HuH-7.5 (cell line): ENCODE measurements at regions not wholly inside any gene's neighbourhood (a gene's known extent, or its start where the extent isn't known, plus 50 kb on each side); places are given as distances from the start of the nearest gene placed in this dataset.

Experiments
- DNase-seq: peaks from one replicate; pipeline ENCODE4 v3.0.0; 2011; ENCODE audit warnings: low spot score

GRCh38 chr3:150267288-150267687 is 140.8 kb upstream of the TSC22D2 start:
- no peak for DNase-seq

GRCh38 chr3:150265305-150265704 is 142.8 kb upstream of the TSC22D2 start:
- no peak for DNase-seq

GRCh38 chr3:150264561-150265279 is 143.4 kb upstream of the TSC22D2 start:
- no peak for DNase-seq

- DNase-seq, result no peak
Measured at GRCh38 chr3:150261958-150262357, 146.1 kb upstream of the TSC22D2 start.

GRCh38 chr3:150261418-150261817 is 146.7 kb upstream of the TSC22D2 start:
- DNase-seq, result no peak

GRCh38 chr3:150260398-150260710 is 147.7 kb upstream of the TSC22D2 start:
- DNase-seq, result no peak

GRCh38 chr3:150259526-150260397 is 148.3 kb upstream of the TSC22D2 start:
- no peak for DNase-seq

GRCh38 chr3:150256782-150257181 is 151.3 kb upstream of the TSC22D2 start:
- DNase-seq, result no peak

GRCh38 chr3:150256318-150256717 is 151.8 kb upstream of the TSC22D2 start:
- no peak for DNase-seq

GRCh38 chr3:150255826-150256225 is 152.3 kb upstream of the TSC22D2 start:
- no peak for DNase-seq

GRCh38 chr3:150255413-150255812 is 152.7 kb upstream of the TSC22D2 start:
- no peak for DNase-seq

- no peak for DNase-seq
Measured at GRCh38 chr3:150254309-150254708, 153.8 kb upstream of the TSC22D2 start.

GRCh38 chr3:150253622-150254021 is 154.5 kb upstream of the TSC22D2 start:
- no peak for DNase-seq

- no peak for DNase-seq
Measured at GRCh38 chr3:150252462-150252861, 155.6 kb upstream of the TSC22D2 start.

GRCh38 chr3:150251187-150252062 is 156.7 kb upstream of the TSC22D2 start:
- DNase-seq, result no peak

GRCh38 chr3:150249779-150250470 is 158.2 kb upstream of the TSC22D2 start:
- no peak for DNase-seq

- DNase-seq, result no peak
Measured at GRCh38 chr3:150248888-150249681, 159.0 kb upstream of the TSC22D2 start.

- no peak for DNase-seq
Measured at GRCh38 chr3:150248116-150248887, 159.8 kb upstream of the TSC22D2 start.

GRCh38 chr3:150247441-150247840 is 160.7 kb upstream of the TSC22D2 start:
- DNase-seq, result no peak

- no peak for DNase-seq
Measured at GRCh38 chr3:150243466-150243865, 164.6 kb upstream of the TSC22D2 start.
